NCI-H524 (cell line): ENCODE measurements at regions not wholly inside any gene's neighbourhood (a gene's known extent, or its start where the extent isn't known, plus 50 kb on each side); places are given as distances from the start of the nearest gene placed in this dataset.
"Not testable (repeated sequence)": the region's sequence is repeated elsewhere in the genome, so short reads cannot be mapped to it uniquely, and the experiment has no call there.

ENCODE experiments used
- DNase-seq, 2 experiments: peaks; one replicate each; lab custom pipeline; 2025; lab: John Stamatoyannopoulos, UW

GRCh38 chr1:178642282-178642681, 82.8 kb upstream of the RALGPS2 start:
- peak in 1 of 2 experiments; percentile 53 for DNase-seq

GRCh38 chr1:178643349-178643748, 81.7 kb upstream of the RALGPS2 start:
- DNase-seq = no peak

DNA sequence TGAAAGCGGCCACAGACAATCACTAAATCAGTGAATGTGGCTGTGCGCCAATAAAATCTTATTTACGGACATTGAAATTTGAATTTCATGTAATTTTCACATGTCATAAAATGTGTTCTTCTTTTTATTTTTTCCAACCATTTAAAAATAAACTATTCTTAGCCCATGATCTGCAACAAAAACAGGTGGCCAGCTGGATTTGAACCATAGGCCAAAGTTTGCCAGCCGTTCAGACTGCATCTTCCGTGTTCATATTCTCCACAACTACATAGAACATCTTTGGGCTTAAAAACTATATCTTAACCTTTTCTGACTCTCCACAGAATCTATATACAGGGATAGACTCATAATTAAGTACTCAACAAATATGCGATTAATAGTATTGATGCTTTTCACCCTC, 81.2 kb upstream of the RALGPS2 start:
- DNase-seq = no peak

DNA sequence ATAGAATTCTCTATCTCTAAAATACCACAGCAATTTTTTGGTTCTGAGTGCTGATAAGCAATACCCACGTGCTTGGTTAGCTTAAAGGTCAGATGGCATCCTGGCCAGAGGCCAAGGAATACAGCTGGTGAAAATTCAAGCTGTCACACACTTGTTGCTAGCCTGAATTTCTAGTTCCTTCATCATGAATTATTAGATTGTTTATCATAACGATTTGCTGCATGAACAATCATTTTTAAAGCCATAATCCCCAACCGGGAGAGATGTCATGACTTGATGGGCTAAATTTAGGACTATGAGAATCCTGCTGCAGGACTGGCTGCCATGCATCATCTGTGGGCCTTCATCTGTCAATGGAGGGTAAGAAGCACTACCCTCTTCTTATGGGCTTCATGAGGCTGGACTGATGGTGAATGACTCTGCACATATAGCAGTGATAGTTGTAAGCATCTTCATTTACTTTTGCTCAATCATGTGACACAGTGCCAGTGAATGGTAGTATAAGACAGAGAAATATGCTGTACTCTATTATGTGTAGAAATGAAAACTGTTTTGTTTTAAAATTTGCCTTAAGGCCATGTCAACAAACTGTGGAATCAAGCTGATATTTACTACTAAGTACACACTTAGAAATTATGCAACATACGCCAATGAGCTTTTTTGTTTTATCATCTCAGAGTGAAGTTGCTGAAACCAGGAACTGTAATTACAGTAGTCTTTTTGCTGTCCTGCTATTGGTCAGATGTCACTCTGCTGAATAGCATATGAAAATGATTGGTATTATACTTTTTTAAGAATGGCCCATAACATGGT, 80.5 kb upstream of the RALGPS2 start:
- peak; percentile 76 to 89 for DNase-seq

DNA sequence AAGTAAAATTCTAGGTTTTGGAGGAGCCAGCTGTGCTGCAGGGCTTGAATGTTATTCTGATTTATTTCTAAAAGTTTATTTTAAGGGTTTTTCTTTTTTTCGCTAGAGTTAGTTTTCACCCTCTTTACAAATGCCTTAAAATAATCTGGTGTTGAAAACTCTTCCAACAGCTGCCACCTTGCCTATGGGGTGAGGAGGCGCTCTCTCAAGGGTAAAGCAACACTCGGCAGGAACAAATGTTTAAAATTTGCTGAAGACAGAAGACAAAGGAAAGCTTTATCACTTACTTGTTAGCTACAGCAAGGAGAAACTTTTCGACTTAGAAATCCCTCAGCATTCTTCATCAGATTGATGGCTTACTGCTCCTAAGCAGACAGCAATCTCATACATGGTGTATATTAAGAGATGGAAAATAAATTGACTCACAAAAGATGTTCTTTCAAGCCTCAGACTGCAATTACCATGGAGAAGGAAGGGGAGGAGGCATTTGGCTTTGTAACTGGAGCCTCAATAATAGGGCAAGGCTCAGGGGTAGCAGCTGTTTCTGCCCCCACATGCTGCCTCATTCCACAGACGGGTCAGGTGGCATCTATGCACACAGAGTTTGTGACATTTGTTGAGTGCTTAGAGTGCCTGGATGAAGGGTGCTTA, 79.8 kb upstream of the RALGPS2 start:
- DNase-seq = peak; percentile 82 to 90

DNA sequence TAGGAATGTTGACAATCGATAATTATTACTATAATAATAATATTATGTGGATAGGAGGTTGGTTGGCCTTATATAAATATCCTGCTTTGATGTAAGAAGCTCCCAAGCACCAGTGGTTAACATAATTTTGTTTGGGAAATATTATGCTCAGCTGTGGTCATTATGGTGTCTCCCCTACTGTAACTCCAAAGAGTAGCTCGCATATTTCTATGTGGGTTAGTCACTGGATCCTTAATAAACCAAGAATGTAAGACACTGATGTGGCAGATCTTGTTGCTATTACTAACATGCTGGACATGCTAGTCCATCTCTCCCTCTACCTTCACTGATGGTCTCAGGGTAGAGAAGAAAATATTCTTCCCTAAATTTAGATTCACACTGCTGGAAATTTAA, 79.2 kb upstream of the RALGPS2 start:
- no peak for DNase-seq

GRCh38 chr1:178646821-178647220, 78.2 kb upstream of the RALGPS2 start:
- no peak for DNase-seq

- no peak for DNase-seq
These were observed 76.9 kb upstream of the RALGPS2 start for GRCh38 chr1:178648151-178648550.

DNA sequence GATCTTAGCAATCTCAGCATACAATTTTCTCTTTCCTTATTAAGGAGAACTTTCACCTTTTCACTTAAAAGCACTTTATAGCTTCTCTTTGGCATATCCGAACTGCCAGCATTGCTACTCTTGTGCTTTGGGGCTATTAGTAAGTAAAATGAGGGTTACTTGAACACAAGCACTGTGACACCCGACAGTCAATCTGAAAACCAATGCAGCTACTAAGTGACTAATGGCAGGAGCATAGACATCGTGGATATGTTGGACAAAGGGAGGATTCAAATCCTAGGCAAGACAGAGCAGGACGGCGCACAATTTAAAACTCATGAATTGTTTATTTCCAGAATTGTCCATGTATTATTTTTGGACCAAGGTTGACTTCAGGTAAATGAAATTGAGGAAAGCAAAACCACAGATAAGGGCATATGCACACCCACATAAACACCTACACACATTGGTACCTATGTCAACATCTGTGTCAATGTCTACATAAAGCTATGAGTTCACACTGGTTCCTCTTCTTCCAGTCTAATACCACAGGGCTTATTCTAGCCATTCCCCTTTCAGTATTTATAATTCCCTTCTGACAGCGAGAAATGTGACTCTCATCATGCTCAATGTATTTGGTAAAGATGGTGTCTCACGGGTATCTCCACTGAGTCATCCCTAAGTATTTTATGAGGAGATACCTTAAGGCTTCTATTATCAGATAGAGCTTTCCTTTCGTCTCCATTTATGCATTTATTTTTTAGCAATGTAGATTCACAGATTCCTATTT, 75.3 kb upstream of the RALGPS2 start:
- DNase-seq = no peak

GRCh38 chr1:178650934-178651511, 74.0 kb upstream of the RALGPS2 start:
- DNase-seq = peak; percentile 55 to 88

DNA sequence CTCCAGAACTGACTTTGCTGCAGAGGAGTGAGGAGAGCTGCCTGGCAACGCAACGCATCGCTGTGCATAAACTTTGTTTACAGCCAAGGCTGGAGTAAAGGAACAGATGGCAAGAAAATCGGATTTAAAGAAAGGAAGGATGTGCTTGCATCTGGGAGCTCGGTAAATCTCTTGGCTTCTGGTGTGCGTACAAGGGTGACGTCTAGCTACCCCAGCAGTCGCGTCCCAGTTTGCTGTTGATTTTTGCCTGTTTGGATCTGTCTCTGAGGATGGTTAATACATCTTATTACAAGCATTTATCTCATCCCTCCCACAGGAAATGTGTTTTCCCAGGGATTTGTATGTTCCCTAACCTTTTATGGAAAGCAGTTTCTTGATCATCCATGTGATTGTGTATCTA, 73.3 kb upstream of the RALGPS2 start:
- DNase-seq = peak; percentile 77 to 93

- peak in 1 of 2 experiments; percentile 11 for DNase-seq
These were observed 72.2 kb upstream of the RALGPS2 start for GRCh38 chr1:178652506-178653490.

- no peak for DNase-seq
These were observed 65.2 kb upstream of the RALGPS2 start for GRCh38 chr1:178659789-178660208.

DNA sequence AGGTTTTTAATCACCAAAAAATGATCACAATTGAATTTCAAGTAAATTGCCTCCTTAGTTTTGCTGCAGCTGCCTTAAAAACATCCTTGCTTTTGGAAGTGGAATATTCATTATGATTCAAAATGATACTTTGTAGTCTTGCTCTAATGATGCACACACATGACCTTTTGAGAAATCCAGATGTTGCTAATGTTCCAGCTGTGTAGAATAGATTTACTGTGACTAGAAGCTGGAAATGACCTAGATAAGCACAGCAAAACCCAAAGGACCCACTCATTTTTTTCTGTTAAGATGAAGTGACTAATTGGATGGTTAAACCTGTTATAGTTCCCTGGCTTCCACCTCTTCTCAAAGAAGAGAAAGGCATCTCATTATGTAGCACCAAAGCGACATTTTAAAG, 64.6 kb upstream of the RALGPS2 start:
- DNase-seq = no peak

DNA sequence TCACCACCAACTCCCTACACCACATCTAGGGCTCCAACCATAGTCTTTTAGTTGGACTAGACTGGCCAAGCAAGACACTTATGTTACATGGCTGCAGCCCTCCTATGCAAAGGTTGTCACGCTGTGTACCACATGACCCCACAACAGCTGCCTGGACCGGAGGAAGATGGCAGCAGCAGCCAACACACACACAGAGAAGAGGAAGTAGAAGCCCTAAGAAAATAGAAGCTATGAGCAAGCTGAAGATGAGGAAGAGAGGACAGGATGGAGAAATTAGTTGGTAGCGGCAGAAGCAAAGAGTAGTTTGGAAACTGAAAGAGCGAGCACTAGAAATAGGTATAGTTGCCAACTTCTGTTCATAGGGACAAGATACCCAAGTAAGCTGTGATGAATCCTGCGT, 60.8 kb upstream of the RALGPS2 start:
- no peak for DNase-seq

- DNase-seq = no peak
These were observed 59.5 kb upstream of the RALGPS2 start for GRCh38 chr1:178665579-178665978.

- not testable (repeated sequence) for DNase-seq
These were observed 58.2 kb upstream of the RALGPS2 start for GRCh38 chr1:178666891-178667290.

DNA sequence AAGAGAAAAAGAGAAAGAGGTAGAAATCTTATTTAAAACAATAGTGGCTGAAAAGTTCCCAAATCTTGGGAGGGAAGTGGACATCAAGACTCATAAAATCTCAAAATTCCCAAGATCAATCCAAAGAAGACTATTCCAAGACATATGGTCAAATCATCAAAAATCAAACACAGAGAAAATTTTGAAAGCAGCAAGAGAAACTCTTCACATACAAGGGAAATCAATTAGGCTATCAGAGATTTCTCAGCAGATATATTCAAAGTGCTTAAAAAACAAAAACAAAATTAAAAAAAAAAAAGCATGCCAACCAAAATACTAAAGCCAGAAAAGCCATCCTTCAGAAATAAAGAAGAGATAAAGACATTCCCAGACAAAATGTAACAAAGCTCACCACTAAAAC, 52.6 kb upstream of the RALGPS2 start:
- DNase-seq = no peak

- not testable (repeated sequence) for DNase-seq
These were observed 50.5 kb upstream of the RALGPS2 start for GRCh38 chr1:178674559-178674958.
